ENCODE measurements at regions not wholly inside any gene's neighbourhood (a gene's known extent, or its start where the extent isn't known, plus 50 kb on each side); places are given as distances from the start of the nearest gene placed in this dataset.

GRCh38 chr14:36052681-36053080 lies 123.8 kb downstream of the PTCSC3 start:
- TF ChIP-seq, protein P1, sequence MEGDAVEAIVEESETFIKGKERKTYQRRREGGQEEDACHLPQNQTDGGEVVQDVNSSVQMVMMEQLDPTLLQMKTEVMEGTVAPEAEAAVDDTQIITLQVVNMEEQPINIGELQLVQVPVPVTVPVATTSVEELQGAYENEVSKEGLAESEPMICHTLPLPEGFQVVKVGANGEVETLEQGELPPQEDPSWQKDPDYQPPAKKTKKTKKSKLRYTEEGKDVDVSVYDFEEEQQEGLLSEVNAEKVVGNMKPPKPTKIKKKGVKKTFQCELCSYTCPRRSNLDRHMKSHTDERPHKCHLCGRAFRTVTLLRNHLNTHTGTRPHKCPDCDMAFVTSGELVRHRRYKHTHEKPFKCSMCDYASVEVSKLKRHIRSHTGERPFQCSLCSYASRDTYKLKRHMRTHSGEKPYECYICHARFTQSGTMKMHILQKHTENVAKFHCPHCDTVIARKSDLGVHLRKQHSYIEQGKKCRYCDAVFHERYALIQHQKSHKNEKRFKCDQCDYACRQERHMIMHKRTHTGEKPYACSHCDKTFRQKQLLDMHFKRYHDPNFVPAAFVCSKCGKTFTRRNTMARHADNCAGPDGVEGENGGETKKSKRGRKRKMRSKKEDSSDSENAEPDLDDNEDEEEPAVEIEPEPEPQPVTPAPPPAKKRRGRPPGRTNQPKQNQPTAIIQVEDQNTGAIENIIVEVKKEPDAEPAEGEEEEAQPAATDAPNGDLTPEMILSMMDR (IDR thresholded peaks at IDR 0.05; ENCODE audit: low read depth, low read length): no peak
- H3K4me3 ChIP-seq (ENCODE audit: low read depth, low read length): no peak overlapping the region
- no peaks in the 10 kb centered on the region for H3K9me3 ChIP-seq
- DNase-seq: no peak
- 0 out of 2 replicates have a peak, but pooled peaks cover 2% of the 10 kb centered on the region for H3K27me3 ChIP-seq
- no peaks in the 10 kb centered on the region for H3K36me3 ChIP-seq
- 0 out of 2 replicates have a peak, but pooled peaks cover 3% of the 10 kb centered on the region for H3K4me1 ChIP-seq

- TF ChIP-seq, protein P1 (IDR thresholded peaks at IDR 0.05; ENCODE audit: low read depth, low read length): no peak
- Histone ChIP-seq H3K4me1 (0 out of 2 replicates have a peak, but pooled peaks cover 3% of the 10 kb centered on the region), H3K36me3 (no peaks in the 10 kb centered on the region), H3K9me3 (no peaks in the 10 kb centered on the region), H3K4me3 (ENCODE audit: low read depth, low read length) (no peak overlapping the region), H3K27me3 (peaks cover 4% of the 10 kb centered on the region; the same call in 1 of the 2 replicates)
- no peak for DNase-seq
Measured at GRCh38 chr14:36052063-36052462, 124.5 kb downstream of the PTCSC3 start.

DNA sequence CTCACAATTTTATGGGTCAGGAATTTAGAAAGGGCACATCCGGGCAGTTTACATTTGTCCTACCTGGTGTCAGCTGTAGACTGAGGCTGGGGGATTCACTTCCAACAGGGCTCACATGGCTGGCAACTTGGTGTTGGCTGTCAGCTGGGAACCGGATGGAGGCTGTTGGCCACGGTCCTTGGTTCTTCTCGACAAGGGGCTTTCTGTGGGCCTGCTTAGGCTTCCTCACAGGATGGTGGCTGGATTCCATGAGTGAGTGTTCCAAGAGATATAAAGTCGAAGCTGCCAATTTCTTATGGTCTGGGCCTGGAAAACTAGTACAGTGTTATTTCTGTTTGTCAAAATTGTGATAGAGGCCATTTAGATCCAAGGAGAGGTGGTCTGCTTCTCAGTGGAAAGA lies 127.9 kb downstream of the PTCSC3 start:
- Histone ChIP-seq H3K4me1 (no peaks in the 10 kb centered on the region), H3K9me3 (no peaks in the 10 kb centered on the region), H3K4me3 (ENCODE audit: low read depth, low read length) (no peak overlapping the region), H3K27me3 (peaks cover 12% of the 10 kb centered on the region), H3K36me3 (no peaks in the 10 kb centered on the region)
- DNase-seq: no peak
- TF ChIP-seq, protein P1 (IDR thresholded peaks at IDR 0.05; ENCODE audit: low read depth, low read length): no peak

- H3K4me1 ChIP-seq: no peaks in the 10 kb centered on the region
- no peak overlapping the region for H3K4me3 ChIP-seq (ENCODE audit: low read depth, low read length)
- DNase-seq: no peak
- TF ChIP-seq, protein P1 (IDR thresholded peaks at IDR 0.05; ENCODE audit: low read depth, low read length): no peak
- H3K36me3 ChIP-seq: no peaks in the 10 kb centered on the region
- H3K27me3 ChIP-seq: peaks cover 12% of the 10 kb centered on the region
- no peaks in the 10 kb centered on the region for H3K9me3 ChIP-seq
Measured at GRCh38 chr14:36047912-36048311, 128.6 kb downstream of the PTCSC3 start.

GRCh38 chr14:36035675-36036074 lies 140.8 kb downstream of the PTCSC3 start:
- Histone ChIP-seq H3K27me3 (peaks cover 14% of the 10 kb centered on the region), H3K4me3 (ENCODE audit: low read depth, low read length) (no peak overlapping the region), H3K36me3 (no peaks in the 10 kb centered on the region), H3K4me1 (no peaks in the 10 kb centered on the region), H3K9me3 (no peaks in the 10 kb centered on the region; the same call in 1 of the 2 replicates)
- no peak for DNase-seq
- TF ChIP-seq, protein P1 (IDR thresholded peaks at IDR 0.05; ENCODE audit: low read depth, low read length): no peak

- Histone ChIP-seq H3K36me3 (no peaks in the 10 kb centered on the region), H3K4me1 (no peaks in the 10 kb centered on the region), H3K4me3 (ENCODE audit: low read depth, low read length) (no peak overlapping the region), H3K27me3 (peaks cover 5% of the 10 kb centered on the region), H3K9me3 (no peaks in the 10 kb centered on the region)
- TF ChIP-seq, protein P1 (IDR thresholded peaks at IDR 0.05; ENCODE audit: low read depth, low read length): no peak
- DNase-seq: no peak
Measured at GRCh38 chr14:36028665-36029064, 147.9 kb downstream of the PTCSC3 start.
